Memory B cell (primary cell): ENCODE measurements at regions not wholly inside any gene's neighbourhood (a gene's known extent, or its start where the extent isn't known, plus 50 kb on each side); places are given as distances from the start of the nearest gene placed in this dataset.

Source experiments
- ATAC-seq: fragments of 150-1000 bp; cut with Tn5 transposase; 2 replicates; pipeline ENCODE4 v1.10.0; 2021; ENCODE audit warnings: low read depth, mild to moderate bottlenecking, moderate library complexity
- DNase-seq, 2 donors: peaks; one replicate each; pipeline ENCODE4 v3.0.0; 2022; ENCODE audit warnings: low spot score in 2 of 2
- H3K27ac Mint-ChIP-seq: one replicate; pipeline ENCODE4 v1.8.0; 2022; ENCODE audit warnings: mild to moderate bottlenecking, moderate library complexity, mixed read lengths
- H3K27me3 Mint-ChIP-seq: one replicate; pipeline ENCODE4 v1.8.0; 2022; ENCODE audit warnings: mixed read lengths
- H3K36me3 Mint-ChIP-seq: one replicate; pipeline ENCODE4 v1.8.0; 2022; ENCODE audit warnings: mild to moderate bottlenecking, mixed read lengths
- H3K4me1 Mint-ChIP-seq: one replicate; pipeline ENCODE4 v1.8.0; 2022; ENCODE audit warnings: mixed read lengths
- H3K4me3 Mint-ChIP-seq: one replicate; pipeline ENCODE4 v1.8.0; 2022; ENCODE audit warnings: mild to moderate bottlenecking, moderate library complexity, mixed read lengths
- H3K9me3 Mint-ChIP-seq: one replicate; pipeline ENCODE4 v1.8.0; 2022; ENCODE audit warnings: mixed read lengths

- Mint-ChIP-seq H3K36me3 (no peaks in the 10 kb centered on the region), H3K9me3 (peaks cover 11% of the 10 kb centered on the region), H3K27me3 (peaks cover 13% of the 10 kb centered on the region), H3K4me3 (no peak overlapping the region), H3K27ac (no peak overlapping the region), H3K4me1 (no peaks in the 10 kb centered on the region)
- DNase-seq (no peak), ATAC-seq (no peak)
Observed at GRCh38 chr4:128596115-128596514, 213.4 kb upstream of the JADE1 start.

DNA sequence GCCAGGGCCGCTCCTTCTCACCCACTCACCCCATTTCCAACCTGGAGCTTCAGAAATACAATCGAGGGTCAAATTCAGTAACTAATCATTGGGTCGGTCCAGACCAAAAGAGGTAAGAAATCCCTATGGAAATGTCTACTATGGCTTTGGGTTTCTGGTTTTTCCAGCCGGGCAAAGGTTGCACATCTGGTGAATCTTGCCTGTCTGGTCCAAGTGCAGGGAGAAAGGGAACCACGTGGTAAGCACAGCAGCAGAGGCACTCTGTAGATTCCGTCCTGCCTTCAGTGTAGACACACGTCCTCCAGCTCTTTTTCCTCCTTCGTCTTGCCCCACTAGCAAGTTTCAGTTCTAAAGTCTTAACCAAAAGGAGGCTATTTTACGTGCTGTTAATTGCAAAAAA, 218.0 kb upstream of the JADE1 start:
- no peaks in the 10 kb centered on the region for H3K4me1 Mint-ChIP-seq
- no peak overlapping the region for H3K4me3 Mint-ChIP-seq
- no peak for ATAC-seq
- H3K36me3 Mint-ChIP-seq: no peaks in the 10 kb centered on the region
- no peak overlapping the region for H3K27ac Mint-ChIP-seq
- H3K9me3 Mint-ChIP-seq: peaks cover 11% of the 10 kb centered on the region
- H3K27me3 Mint-ChIP-seq: peaks cover 4% of the 10 kb centered on the region
- DNase-seq: no peak

- DNase-seq (no peak), ATAC-seq (no peak)
- H3K36me3 Mint-ChIP-seq: no peaks in the 10 kb centered on the region
- H3K27me3 Mint-ChIP-seq: peaks cover 4% of the 10 kb centered on the region
- H3K27ac Mint-ChIP-seq: no peak overlapping the region
- H3K4me3 Mint-ChIP-seq: no peak overlapping the region
- H3K9me3 Mint-ChIP-seq: peaks cover 9% of the 10 kb centered on the region
- no peaks in the 10 kb centered on the region for H3K4me1 Mint-ChIP-seq
Observed at GRCh38 chr4:128590773-128591172, 218.7 kb upstream of the JADE1 start.

- peaks cover 4% of the 10 kb centered on the region for H3K27me3 Mint-ChIP-seq
- ATAC-seq (no peak), DNase-seq (no peak)
- H3K36me3 Mint-ChIP-seq: no peaks in the 10 kb centered on the region
- no peak overlapping the region for H3K27ac Mint-ChIP-seq
- H3K4me3 Mint-ChIP-seq: no peak overlapping the region
- H3K4me1 Mint-ChIP-seq: no peaks in the 10 kb centered on the region
- H3K9me3 Mint-ChIP-seq: peaks cover 8% of the 10 kb centered on the region
Observed at GRCh38 chr4:128590034-128590740, 219.3 kb upstream of the JADE1 start.

- H3K9me3 Mint-ChIP-seq: peaks cover 5% of the 10 kb centered on the region
- no peaks in the 10 kb centered on the region for H3K4me1 Mint-ChIP-seq
- ATAC-seq (no peak), DNase-seq (no peak)
- peaks cover 4% of the 10 kb centered on the region for H3K27me3 Mint-ChIP-seq
- no peaks in the 10 kb centered on the region for H3K36me3 Mint-ChIP-seq
- H3K27ac Mint-ChIP-seq: no peak overlapping the region
- no peak overlapping the region for H3K4me3 Mint-ChIP-seq
Observed at GRCh38 chr4:128589384-128589965, 220.0 kb upstream of the JADE1 start.

DNA sequence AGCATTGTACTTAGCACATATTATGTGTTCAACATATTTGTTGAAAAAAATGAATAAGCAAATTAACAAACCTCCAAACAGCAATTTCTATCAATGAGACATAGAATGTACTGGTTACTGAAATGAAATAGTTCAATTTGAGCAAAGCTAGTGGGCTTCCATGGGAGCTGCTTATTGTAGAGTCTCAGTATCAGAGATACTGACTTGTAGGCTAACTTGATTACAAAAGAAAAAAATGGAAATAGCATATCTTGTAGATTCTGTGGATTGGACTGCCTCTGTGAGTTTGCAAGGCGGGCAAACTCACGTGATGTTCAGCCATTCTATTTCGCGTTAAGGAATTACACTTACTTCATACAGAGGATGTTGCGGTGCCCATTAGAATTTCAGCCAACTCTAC, 222.1 kb upstream of the JADE1 start:
- H3K4me3 Mint-ChIP-seq: no peak overlapping the region
- no peaks in the 10 kb centered on the region for H3K9me3 Mint-ChIP-seq
- ATAC-seq (no peak), DNase-seq (no peak)
- no peaks in the 10 kb centered on the region for H3K36me3 Mint-ChIP-seq
- H3K4me1 Mint-ChIP-seq: no peaks in the 10 kb centered on the region
- no peak overlapping the region for H3K27ac Mint-ChIP-seq
- H3K27me3 Mint-ChIP-seq: peaks cover 4% of the 10 kb centered on the region

DNA sequence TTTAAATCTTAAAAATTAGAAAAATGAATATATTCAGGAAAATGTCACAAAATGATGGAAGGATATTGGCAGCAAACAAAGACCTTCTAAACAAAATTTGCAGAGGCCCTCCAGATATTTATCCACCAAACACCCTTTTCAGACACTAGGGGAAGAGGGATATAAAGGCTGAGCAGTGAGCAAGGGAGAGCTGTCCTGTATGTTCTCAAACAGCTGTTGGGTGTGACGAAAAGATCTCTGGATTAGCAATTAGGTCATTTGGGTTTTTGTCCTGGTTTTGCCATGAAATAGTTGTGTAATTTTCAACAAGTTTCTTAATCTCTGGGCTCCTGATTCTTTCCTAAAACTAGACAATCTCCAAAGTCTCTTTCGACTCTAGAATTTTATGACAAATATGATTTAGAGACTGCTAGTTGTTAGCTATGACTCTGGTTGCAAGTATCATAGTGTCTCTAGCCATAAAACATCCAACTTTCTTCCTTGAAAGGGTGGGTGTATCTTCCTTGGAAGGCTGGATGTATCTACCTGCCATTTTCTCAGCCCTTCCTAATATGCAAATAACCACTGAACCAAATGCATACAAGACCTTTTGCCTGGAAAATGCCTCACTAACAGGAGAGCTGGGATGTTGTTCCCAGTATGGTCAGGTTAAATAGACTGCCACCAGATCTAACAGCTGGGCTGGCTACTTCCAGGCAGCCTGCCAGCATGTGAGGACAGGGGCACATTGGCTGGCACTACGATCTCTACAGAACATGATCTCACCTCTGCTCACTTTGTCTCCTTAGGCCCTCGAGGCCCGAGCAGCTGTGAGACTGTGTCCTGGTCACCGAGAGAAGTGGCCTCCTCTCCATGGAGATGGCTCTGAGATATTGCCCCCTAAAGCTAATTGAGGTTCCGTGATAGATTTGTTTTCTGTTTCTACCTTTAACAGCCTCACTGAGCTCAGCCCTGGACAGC, 225.5 kb upstream of the JADE1 start:
- H3K9me3 Mint-ChIP-seq: no peaks in the 10 kb centered on the region
- no peak overlapping the region for H3K4me3 Mint-ChIP-seq
- H3K4me1 Mint-ChIP-seq: no peaks in the 10 kb centered on the region
- H3K36me3 Mint-ChIP-seq: no peaks in the 10 kb centered on the region
- peaks cover 1% of the 10 kb centered on the region for H3K27me3 Mint-ChIP-seq
- H3K27ac Mint-ChIP-seq: no peak overlapping the region
- ATAC-seq (no peak), DNase-seq (no peak)

DNA sequence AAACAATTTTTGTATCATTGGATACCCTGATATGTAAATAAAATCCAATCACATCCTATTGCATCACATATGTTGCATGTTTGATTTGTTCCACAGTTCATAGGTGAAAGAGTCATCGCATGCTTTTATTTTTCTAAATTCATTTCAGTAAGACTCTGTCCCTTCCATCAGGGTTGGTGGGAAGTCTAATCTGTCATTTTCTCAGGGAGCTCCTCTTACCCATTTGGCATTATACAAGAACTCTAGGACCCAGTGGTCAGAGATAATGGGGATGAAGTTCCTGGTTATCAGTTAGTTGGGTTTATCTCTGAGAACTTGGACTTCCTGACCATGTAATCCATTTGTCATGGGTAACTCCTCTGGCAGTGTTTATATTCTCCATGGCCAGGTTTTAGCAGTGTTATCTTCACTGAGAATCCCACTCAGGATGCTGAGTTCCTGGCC, 227.1 kb upstream of the JADE1 start:
- ATAC-seq (no peak), DNase-seq (no peak)
- Mint-ChIP-seq H3K27ac (no peak overlapping the region), H3K4me3 (no peak overlapping the region), H3K4me1 (no peaks in the 10 kb centered on the region), H3K27me3 (no peaks in the 10 kb centered on the region), H3K36me3 (no peaks in the 10 kb centered on the region), H3K9me3 (no peaks in the 10 kb centered on the region)

- no peak for DNase-seq
Observed at GRCh38 chr4:128579154-128579853, 230.2 kb upstream of the JADE1 start.

DNA sequence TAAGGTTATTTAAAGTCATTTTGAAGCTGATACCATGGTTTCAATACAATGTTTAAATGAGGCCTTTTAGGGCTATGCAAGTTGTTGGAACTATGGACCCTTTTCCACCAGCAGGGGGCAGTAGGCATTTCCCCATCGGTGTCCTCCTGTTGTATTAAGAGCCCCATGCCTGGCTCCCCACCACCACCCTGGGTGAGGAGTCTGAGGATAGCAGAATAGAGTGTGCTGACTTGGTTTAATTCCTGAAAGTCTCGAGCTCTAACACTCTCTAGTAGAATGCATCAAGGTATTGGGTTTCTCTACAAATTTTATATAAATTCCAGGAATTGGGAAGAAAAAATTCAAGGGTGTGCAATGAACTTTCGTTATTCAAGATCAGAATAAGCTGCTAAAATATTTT, 234.8 kb upstream of the JADE1 start:
- DNase-seq: peak; percentile 25 to 54
- Mint-ChIP-seq H3K4me1 (no peaks in the 10 kb centered on the region), H3K9me3 (no peaks in the 10 kb centered on the region), H3K4me3 (no peak overlapping the region), H3K36me3 (no peaks in the 10 kb centered on the region), H3K27ac (no peak overlapping the region), H3K27me3 (peaks cover 3% of the 10 kb centered on the region)
- ATAC-seq: peak; percentile 60

More at GRCh38 chr4:128579154-128579853, 230.2 kb upstream of the JADE1 start:
- H3K27me3 Mint-ChIP-seq: no peaks in the 10 kb centered on the region
- H3K4me1 Mint-ChIP-seq: no peaks in the 10 kb centered on the region
- H3K27ac Mint-ChIP-seq: no peak overlapping the region
- H3K36me3 Mint-ChIP-seq: no peaks in the 10 kb centered on the region
- no peaks in the 10 kb centered on the region for H3K9me3 Mint-ChIP-seq
- ATAC-seq: no peak
- H3K4me3 Mint-ChIP-seq: no peak overlapping the region

- Mint-ChIP-seq H3K27ac (no peak overlapping the region), H3K27me3 (peaks cover 5% of the 10 kb centered on the region), H3K36me3 (no peaks in the 10 kb centered on the region), H3K9me3 (no peaks in the 10 kb centered on the region), H3K4me3 (no peak overlapping the region), H3K4me1 (no peaks in the 10 kb centered on the region)
- ATAC-seq: no peak
- DNase-seq: no peak
Observed at GRCh38 chr4:128573781-128574508, 235.6 kb upstream of the JADE1 start.

DNA sequence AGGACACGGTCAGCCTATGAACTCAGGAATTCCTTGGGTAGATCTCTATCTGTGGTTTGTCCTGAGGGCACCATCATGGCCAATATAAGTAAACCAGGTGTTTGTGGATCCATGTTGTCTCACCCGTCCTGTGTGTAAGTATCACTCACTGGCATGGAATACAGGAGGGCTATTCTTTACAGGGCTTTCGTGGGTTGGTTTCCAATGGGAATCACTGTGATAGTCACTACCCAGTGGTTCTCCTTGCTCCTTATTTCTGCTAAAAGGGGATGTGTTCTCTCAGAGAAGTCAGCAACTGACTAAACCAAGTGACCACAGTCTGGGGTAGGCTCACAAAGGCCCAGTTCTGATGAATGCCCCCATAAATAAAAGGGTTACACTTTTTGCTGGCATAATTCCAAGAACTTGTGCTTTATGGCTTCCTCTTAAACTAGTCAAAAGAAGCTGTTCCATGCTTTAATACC, 236.7 kb upstream of the JADE1 start:
- H3K36me3 Mint-ChIP-seq: no peaks in the 10 kb centered on the region
- no peaks in the 10 kb centered on the region for H3K4me1 Mint-ChIP-seq
- no peak overlapping the region for H3K27ac Mint-ChIP-seq
- peaks cover 5% of the 10 kb centered on the region for H3K27me3 Mint-ChIP-seq
- no peak overlapping the region for H3K4me3 Mint-ChIP-seq
- DNase-seq: no peak
- no peak for ATAC-seq
- no peaks in the 10 kb centered on the region for H3K9me3 Mint-ChIP-seq

GRCh38 chr4:128571747-128572146, 237.8 kb upstream of the JADE1 start:
- Mint-ChIP-seq H3K4me1 (no peaks in the 10 kb centered on the region), H3K9me3 (no peaks in the 10 kb centered on the region), H3K27ac (no peak overlapping the region), H3K4me3 (no peak overlapping the region), H3K27me3 (peaks cover 5% of the 10 kb centered on the region), H3K36me3 (no peaks in the 10 kb centered on the region)
- ATAC-seq (no peak), DNase-seq (no peak)
